ENCODE measurements at regions not wholly inside any gene's neighbourhood (a gene's known extent, or its start where the extent isn't known, plus 50 kb on each side); places are given as distances from the start of the nearest gene placed in this dataset.

GRCh38 chr1:3998086-3998485 is 98.0 kb upstream of the C1orf174 start:
- TF ChIP-seq CTCF (IDR thresholded peaks at IDR 0.05; ENCODE audit: insufficient read depth, low read length, poor library complexity, severe bottlenecking), result no peak
- TF ChIP-seq EZH2phosphoT487 (conservative IDR thresholded peaks at IDR 0.05; ENCODE audit: low read length), result no peak
